HG02938 (cell line): ENCODE measurements at regions not wholly inside any gene's neighbourhood (a gene's known extent, or its start where the extent isn't known, plus 50 kb on each side); places are given as distances from the start of the nearest gene placed in this dataset.
"Not testable (repeated sequence)": the region's sequence is repeated elsewhere in the genome, so short reads cannot be mapped to it uniquely, and the experiment has no call there.

Source experiments
- ATAC-seq: cut with Tn5 transposase; IDR thresholded peaks from one replicate; pipeline ENCODE4 v1.9.1; 2021; ENCODE audit warnings: mild to moderate bottlenecking, moderate library complexity; ENCODE audit not compliant: unreplicated experiment

DNA sequence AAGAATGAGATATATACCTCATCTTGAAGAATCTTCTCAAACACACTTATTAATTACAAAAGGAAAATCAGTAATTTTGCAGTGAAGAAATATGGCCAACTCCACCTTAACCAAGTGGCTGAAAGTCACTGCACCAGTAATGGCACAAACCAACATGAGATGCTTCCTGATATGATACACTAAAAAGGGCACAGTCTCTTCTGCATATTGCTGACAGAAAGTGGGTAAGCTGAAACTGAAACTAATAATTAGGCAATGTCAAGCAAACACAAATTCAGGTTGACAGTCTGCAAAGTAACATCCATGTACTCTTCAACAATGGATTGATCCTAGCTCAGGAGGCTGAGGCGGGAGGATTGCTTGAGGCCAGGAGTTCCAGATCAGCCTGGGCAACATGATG is 56.1 kb downstream of the ZNF22 start:
- ATAC-seq, result not testable (repeated sequence)

DNA sequence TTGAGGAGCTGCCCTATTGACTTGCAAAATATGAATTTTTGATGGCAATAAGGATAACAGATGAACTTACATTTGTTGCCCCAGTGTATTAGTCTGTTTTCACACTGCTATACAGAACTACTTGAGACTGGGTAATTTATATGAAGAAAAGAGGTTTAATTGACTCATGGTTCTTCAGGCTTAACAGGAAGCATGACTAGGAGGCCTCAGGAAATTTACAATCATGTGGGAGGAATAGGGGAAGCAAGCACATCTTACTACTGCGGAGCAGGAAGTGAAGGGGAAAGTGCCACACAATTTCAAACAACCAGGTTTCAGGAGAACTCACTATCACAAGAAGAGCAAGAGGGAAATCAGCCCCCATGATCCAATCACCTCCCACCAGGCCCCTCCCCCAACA is 57.9 kb downstream of the ZNF22 start:
- no peak for ATAC-seq

DNA sequence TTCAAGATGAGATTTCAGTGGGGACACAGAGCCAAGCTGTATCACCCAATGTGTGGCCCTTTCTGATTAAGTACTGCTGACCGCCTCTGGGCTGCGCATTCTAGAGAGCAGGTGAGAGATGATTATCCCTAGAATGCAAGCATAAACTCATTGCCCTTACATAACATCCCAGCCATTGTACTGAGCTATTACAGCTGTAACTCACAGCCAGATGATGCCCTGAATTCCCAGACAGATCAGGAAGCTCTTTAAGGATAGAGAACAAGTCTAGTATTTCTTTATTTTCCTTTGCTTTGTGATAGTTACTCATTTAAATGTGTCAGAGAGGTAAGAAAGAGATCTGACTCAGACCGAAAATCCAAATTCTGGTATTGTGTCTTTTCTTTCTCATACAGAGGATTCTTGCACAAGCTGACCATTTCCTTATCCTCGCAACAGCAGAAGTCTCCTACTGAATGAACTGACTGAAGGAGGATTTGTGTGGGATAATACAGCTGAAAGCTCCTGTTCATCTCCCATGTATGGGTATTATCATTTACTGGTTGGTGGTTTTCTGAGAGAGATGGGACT is 58.4 kb downstream of the ZNF22 start:
- no peak for ATAC-seq

DNA sequence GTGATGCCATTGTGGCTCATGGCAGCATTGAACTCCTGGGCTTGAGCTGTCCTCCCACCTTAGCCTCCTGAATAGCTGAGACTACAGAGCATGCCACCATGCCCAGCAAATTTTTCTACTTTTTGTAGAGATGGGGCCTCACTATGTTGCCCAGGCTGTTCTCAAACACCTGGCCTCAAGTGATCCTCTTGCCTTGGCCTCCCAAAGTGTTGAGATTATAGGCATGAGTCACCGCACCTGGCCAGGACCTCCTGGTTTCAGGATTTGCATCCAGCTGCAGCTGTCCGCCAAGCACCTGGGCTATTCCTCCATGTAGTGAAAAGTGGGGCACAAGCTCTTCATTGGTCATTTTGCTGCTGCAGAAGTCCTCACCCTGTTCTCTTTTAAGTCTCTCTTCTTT is 58.9 kb downstream of the ZNF22 start:
- ATAC-seq, result no peak

DNA sequence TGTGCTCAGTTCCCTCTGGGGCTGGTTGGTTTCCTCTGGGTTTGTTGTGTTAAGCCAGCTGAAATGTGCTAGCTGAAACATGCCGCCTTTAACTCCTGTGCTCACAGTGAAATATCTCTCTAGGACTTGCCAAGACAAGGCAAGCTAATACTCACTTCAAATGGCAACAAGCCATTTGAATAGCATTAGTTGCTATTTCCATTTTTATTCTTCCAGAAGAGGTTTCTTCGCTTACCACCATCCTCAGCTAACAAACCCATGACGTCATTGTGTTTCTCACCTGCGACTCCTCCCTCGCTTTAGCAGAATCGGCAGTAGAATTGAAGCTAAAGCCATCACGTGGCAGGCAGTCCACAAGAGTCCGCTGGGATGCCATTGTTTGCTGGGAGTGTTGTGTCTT is 61.3 kb downstream of the ZNF22 start:
- no peak for ATAC-seq

DNA sequence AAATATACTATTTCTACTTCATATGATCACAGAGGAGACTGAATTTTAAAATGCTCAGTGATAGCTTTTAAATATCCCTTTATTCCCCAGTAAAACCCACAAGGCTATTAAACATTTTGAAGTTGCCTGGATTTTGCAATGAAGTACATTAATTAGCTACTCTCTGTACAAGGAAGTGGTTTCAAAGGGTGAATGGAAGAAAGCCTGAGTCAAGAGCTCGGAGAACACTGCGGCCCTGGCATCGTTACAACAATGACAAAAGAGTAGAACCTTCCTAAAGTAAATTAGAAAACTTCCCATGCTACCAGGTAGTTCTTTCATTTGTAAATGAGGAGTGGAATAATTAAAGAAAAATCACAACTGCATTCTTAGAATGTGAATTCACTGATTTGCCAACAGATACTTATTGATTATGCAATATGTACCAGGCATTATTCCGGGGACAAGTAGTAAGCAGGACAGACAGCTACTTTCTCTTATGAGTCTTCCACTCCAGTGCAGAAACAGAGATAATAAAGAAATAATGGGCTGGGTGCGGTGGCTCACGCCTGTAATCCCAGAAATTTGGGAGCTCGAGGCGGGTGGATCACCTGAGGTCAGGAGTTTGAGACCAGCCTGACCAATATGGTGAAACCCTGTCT is 63.0 kb downstream of the ZNF22 start:
- ATAC-seq, result no peak

DNA sequence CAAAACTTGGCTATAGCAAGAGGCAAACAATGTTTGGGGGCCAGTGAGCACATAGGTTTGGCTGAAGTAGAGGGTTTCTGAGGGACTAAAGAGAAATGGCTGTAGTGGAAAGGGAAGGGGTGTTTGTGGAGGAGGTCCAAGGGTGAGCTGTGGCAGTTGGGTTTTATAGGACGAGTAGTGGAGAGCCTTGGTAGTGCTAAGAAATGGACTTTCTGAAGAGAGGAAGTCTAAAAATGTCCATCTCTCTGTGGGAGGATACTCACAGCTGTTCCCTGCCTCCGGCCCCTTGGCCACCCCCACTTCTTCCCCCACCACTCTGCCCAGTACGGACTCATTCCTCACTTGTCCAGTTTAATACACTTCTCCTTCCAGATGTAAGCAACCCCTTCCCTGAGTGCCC is 64.3 kb downstream of the ZNF22 start:
- no peak for ATAC-seq

DNA sequence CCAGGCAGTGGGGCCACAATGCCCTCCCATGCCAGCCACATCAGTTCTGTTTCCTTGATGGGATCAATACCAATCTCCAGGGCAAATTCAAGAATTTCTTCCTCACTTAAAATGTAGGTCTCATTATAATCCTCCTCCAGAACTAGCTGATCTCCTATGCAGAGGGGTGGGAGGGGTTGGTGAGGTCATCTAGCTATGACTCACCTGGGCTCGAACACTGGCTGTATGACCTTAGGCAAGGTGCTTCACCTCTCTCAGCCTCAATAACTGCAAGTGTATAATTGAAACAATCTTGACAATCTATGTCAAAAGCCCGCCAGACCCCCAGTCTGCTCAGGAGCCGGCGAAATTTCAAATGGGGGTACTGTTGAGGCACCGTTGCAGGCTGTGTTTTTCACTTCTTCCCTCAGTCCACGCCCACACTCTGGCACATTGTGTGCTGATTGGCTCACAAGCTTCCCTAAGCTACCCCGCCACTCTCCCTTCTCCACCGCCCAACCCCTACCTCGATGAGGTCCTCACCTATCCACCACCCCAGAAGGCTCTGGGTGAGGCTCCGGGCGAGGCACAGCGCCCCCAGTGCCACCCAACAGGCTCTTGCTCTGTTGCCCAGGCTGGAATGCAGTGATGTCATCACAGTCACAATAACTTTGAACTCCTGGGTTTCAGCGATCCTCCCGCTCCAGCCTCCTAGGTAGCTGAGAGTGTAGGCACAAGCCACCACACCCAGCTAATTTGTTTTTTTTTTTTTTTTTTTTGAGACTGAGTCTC is 70.5 kb downstream of the ZNF22 start:
- ATAC-seq, result no peak

DNA sequence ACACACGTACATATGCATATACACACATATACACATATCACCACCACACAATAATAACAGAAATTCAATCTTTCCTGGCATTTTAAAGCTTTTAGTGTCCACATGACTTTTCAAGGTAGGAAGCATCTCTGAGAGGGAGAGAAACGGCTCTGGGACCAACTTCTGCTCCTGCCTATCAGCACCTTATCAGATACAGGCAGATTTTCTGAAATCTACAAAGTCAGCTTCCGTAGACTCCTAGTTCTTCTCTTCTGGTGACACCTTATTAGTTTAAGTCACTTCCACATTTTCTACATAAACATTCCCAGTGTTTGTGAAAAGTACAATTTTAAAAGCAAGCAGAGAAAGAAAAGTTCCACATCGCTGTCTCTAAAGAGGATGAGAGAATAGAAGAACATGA is 74.5 kb downstream of the ZNF22 start:
- ATAC-seq, result no peak

DNA sequence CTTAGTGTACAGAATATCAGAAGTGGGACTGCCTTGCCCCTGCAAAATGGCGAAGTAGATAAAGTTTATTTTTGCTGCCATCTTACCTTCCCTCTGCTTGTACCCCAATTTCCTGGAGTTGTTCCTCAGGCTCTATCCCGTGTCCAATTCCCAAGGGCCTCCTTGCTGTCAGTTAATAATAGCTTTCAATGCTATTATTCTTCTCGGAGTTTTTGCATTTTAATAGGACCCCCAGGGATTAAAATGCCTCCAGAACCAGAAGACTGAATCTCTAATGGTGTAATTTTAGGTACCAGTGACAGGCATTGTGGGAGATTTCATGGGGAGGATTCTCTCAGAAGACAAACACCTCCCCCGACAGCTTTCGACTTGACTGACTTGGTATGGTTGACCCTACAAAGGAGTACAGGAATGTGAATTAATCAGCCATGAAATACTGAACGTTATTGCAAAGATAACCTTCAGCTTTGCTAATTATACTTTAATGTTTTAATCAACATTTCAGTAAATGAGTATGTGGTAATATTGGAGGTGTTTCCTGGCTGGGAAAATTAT is 75.2 kb downstream of the ZNF22 start:
- ATAC-seq, result no peak

DNA sequence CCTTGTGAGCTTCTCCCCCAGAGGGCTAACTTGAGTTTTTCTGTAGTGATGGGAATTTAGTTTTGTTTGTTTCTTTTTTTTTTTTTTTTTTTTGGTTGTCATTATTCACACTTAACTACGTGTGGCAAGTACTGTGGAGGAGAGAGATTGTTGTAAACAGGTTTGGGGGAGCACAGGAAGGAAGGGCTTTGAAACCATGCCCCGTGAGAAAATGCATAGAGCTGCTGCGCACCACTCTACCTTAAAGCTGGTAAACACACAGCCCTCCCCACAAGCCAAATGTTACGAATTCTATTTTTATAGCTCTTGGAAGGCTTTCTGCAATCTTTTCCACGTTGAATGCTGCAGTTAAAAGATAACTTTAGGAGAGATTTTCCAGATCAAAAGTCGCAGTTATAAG is 76.2 kb downstream of the ZNF22 start:
- no peak for ATAC-seq

DNA sequence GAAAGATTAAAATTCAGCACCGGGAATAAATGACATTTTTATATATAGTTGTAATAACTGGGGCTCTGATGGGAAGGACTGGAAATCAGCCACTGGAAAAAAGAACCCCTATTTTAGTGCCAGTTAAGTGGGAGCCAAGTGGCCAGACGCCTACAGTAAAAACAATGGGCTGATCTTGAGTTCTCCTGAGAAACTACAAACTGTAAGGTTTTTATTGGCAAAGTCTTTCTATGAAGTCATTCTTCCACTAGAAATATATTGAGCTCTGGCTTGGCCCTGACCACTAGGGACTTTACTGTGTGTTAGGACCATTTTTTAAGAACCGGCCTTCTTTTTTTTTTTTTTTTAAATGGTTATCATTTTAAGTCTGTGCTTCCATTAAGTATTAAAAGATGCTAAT is 79.6 kb downstream of the ZNF22 start:
- ATAC-seq, result no peak

DNA sequence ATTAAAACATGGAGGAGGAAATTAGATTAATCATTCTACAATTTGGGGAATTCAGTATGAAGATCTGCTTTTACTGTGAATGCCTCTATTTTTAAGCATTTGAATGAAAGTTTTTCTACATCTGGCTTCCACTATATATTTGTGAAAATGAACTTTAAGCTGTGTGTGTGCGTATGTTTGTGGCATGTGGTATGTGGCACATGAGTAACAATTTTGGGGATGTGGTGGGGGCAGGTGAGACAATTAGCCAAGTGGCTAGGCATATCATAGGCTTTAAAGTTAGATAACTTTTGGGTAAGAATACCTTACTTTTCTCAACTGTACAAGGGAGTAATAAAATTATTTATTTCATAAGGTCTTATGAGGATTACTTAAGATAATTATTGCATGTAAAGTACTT is 81.5 kb downstream of the ZNF22 start:
- no peak for ATAC-seq

DNA sequence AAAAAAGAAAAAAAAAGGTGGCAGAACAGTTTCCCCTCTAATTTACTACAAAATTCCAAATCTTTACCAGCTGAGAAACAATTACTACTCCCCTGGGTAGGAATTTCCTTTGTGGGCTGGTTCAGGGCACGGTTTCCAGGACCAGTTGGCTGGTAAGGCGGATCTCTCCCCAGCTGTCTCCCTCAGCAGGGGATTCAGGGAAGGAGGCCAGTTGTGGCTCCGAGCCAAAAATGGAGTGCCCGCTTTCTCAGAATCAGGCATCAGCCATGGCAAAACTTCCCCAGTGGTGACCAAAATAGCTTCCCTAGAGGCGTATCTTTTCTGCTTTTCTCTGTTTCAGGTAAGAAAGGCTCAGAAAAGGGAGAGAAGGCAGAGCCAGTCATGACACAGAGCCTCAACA is 91.2 kb downstream of the ZNF22 start:
- ATAC-seq, result no peak

DNA sequence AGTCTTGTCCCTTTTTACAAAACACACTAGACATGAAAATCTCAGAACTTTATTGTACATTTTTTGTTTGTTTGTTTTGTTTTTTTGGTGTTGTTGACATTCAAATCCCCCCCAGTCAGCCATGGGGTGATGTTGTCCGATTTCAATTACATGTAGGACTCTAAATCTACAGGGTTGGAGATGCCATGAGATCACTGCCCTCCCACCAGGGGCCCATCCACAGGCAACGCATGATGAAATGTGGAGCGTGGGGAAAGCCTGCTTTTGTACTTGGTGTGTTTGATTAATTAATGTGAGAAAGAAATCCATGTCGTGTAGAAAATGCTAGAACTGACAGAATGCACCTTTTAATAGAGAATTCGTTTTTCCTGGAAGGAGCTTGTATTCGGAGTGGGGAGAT is 93.2 kb downstream of the ZNF22 start:
- ATAC-seq, result no peak

DNA sequence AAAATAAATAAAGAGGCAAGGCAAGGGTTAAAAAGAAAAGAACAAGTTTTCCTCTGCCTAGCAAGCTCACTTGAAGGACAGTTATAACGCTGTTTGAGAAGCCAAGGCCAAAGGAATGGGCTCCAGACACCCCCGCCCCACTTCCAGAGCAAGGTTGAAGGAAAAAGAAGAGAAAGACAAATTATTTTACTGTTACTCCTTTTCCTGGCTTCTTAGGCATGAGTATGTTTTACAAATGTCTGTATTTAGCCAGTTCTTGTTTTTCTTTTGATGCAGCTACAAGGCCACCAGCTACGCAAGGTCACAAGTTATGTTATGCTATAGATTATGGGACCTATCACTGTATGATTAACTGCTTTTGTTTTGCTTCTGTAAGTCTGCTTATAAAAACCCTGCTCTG is 94.6 kb downstream of the ZNF22 start:
- no peak for ATAC-seq

DNA sequence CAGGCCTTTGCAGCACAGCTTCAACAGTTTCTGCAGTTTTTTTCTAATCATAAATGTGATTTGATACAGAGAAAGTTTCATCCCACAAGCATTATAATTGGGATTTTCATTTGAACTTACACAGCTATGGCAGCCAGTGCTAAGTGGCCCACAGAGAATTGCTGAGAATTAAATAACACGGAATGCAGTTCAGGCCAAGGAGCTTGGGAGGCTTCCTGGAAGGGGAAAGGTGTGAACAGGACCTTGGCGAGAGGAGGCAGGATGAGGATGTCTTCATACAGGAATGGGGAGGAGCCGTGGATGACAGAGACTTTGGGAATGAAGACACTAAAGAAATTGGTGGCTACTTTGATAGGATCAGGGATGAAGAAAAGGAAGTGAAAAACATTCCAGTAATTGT is 95.3 kb downstream of the ZNF22 start:
- no peak for ATAC-seq

DNA sequence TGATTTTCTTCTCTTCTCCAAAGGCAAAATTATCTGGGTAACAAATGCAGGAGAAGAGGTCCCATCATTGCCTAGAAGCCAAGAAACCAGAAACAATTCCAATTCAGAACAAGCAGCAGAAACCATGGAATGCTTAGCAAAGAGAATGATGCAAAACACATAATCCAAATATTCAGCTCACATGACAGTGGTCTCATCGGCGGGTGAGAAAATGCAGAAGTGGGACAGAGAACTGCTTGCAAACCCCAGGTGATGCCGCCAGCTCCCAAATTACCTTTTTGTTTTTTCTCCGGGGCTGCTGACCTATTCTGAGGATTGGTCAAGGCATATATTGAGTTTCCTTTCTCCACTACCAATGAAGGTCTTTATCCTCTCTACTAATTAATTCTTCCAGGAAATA is 99.7 kb downstream of the ZNF22 start:
- ATAC-seq, result no peak

DNA sequence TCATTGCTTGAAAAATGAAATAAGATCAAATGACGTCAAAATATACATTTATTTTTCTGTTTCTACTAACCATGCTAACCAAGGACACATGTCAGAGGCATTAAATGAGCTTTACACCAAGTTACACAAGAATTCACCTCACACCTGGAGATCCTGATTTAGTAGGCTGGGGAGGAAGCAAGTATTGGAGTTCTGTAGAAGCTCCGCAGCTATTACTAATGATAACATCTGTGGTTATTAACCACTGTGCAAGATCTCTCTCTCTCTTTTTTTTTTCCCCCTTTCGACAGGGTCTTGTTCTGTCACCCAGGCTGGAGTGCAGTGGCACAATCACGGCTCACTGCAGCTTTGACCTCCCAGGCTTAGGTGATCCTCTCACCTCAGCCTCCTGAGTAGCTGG is 104.0 kb downstream of the ZNF22 start:
- ATAC-seq, result no peak

DNA sequence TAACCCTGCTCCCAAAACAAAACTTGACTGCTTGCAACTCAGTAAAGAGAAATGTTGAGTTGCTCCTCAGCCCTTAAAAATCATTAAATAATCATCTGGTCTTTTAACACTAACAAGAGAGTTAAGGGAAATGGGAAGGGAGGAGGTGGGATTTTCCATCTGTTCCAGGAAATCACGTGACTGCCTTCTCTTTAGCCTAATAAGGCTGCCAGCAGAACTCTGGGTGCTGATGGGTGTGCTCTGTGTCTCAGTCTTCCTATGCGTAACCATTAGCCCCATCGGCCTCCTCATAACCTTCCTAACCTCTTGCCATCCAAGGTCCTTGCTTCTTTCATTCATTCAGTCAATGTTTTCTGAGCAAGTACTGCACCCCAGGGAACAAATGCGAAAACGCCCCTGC is 104.6 kb downstream of the ZNF22 start:
- not testable (repeated sequence) for ATAC-seq

DNA sequence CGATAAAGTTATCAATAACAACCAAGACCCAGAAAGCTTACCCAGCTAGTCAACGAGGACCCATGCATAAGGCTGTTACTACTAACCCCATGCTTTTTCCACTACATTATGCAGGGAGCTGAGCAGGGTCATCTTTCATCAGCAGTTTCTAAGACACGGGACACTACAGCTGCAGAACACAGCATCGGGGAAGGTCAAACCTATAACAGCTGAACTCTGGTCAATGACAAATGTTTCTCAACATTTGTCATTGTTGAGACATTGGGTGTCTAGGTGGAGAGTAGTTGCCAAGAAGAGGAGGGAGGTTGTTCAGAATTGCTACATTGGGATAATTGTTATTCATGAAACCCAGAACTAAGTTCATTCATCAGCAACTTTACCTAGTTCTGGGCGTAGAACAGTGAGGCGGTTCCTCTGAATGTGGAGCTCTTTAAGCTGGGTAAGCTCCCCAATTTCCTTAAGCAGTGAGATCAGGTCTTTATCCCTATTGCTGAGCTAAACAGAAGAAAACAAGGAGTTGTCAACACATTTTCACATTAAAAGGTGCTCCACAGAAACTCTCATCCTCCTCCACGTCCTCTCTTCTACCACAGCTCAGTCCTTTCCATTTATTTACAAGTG is 105.6 kb downstream of the ZNF22 start:
- no peak for ATAC-seq

DNA sequence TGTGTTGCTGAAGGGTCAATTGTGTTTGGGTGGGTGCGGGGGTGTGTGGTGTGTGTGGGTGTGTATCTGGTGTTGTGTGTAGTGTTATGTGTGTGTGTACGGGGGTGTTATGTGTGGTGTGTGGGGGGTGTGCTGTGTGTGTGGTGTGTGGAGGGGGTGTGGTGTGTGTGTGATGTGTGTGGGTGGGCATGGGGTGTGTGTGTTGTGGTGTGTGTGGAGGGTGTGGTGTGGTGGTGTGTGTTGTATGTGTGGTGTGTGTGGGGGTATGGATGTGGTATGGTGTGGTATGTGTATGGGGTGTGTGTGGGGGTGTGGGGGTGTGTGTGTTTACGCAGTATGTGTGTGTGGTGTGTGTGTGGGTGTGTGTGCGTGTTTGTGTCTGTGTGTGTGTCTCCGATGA is 110.8 kb downstream of the ZNF22 start:
- ATAC-seq, result no peak
